ENCODE measurements at regions not wholly inside any gene's neighbourhood (a gene's known extent, or its start where the extent isn't known, plus 50 kb on each side); places are given as distances from the start of the nearest gene placed in this dataset.

- H3K27ac ChIP-seq, result no peak overlapping the region
- ATAC-seq (ENCODE audit: insufficient number of reproducible peaks, low FRiP score, low read depth), result no peak
- no peaks in the 10 kb centered on the region for H3K9me3 ChIP-seq
- no peaks in the 10 kb centered on the region for H3K27me3 ChIP-seq (replicated peaks; ENCODE audit: insufficient read depth)
- no peaks in the 10 kb centered on the region for H3K36me3 ChIP-seq
- TF ChIP-seq, protein P1, sequence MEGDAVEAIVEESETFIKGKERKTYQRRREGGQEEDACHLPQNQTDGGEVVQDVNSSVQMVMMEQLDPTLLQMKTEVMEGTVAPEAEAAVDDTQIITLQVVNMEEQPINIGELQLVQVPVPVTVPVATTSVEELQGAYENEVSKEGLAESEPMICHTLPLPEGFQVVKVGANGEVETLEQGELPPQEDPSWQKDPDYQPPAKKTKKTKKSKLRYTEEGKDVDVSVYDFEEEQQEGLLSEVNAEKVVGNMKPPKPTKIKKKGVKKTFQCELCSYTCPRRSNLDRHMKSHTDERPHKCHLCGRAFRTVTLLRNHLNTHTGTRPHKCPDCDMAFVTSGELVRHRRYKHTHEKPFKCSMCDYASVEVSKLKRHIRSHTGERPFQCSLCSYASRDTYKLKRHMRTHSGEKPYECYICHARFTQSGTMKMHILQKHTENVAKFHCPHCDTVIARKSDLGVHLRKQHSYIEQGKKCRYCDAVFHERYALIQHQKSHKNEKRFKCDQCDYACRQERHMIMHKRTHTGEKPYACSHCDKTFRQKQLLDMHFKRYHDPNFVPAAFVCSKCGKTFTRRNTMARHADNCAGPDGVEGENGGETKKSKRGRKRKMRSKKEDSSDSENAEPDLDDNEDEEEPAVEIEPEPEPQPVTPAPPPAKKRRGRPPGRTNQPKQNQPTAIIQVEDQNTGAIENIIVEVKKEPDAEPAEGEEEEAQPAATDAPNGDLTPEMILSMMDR (IDR thresholded peaks at IDR 0.05), result no peak
- no peak for DNase-seq (ENCODE audit: low spot score)
- no peaks in the 10 kb centered on the region for H3K4me1 ChIP-seq (ENCODE audit: control insufficient read depth in 1 of 2, low read depth in 2 of 2)
- H3K4me3 ChIP-seq, result no peak overlapping the region
These were observed 501.5 kb upstream of the HS3ST5 start for GRCh38 chr6:114844359-114844758.

GRCh38 chr6:114839019-114839418 is 496.2 kb upstream of the HS3ST5 start:
- Histone ChIP-seq H3K4me3 (no peak overlapping the region), H3K27me3 (replicated peaks; ENCODE audit: insufficient read depth) (no peaks in the 10 kb centered on the region), H3K27ac (no peak overlapping the region), H3K4me1 (ENCODE audit: control insufficient read depth in 1 of 2, low read depth in 2 of 2) (no peaks in the 10 kb centered on the region), H3K36me3 (no peaks in the 10 kb centered on the region), H3K9me3 (no peaks in the 10 kb centered on the region)
- TF ChIP-seq, protein P1 (IDR thresholded peaks at IDR 0.05), result no peak
- ATAC-seq (ENCODE audit: insufficient number of reproducible peaks, low FRiP score, low read depth) (no peak), DNase-seq (ENCODE audit: low spot score) (no peak)

- Histone ChIP-seq H3K4me1 (ENCODE audit: control insufficient read depth in 1 of 2, low read depth in 2 of 2) (no peaks in the 10 kb centered on the region), H3K27ac (no peak overlapping the region), H3K4me3 (no peak overlapping the region), H3K9me3 (no peaks in the 10 kb centered on the region), H3K36me3 (no peaks in the 10 kb centered on the region), H3K27me3 (replicated peaks; ENCODE audit: insufficient read depth) (no peaks in the 10 kb centered on the region)
- ATAC-seq (ENCODE audit: insufficient number of reproducible peaks, low FRiP score, low read depth) (no peak), DNase-seq (ENCODE audit: low spot score) (no peak)
- TF ChIP-seq, protein P1 (IDR thresholded peaks at IDR 0.05), result no peak
These were observed 490.4 kb upstream of the HS3ST5 start for GRCh38 chr6:114833211-114833610.

- no peak overlapping the region for H3K27ac ChIP-seq
- no peaks in the 10 kb centered on the region for H3K9me3 ChIP-seq
- no peak overlapping the region for H3K4me3 ChIP-seq
- no peak for DNase-seq (ENCODE audit: low spot score)
- no peaks in the 10 kb centered on the region for H3K4me1 ChIP-seq (ENCODE audit: control insufficient read depth in 1 of 2, low read depth in 2 of 2)
- no peaks in the 10 kb centered on the region for H3K27me3 ChIP-seq (replicated peaks; ENCODE audit: insufficient read depth)
- H3K36me3 ChIP-seq, result no peaks in the 10 kb centered on the region
- TF ChIP-seq, protein P1 (IDR thresholded peaks at IDR 0.05), result no peak
- ATAC-seq (ENCODE audit: insufficient number of reproducible peaks, low FRiP score, low read depth), result no peak
These were observed 487.7 kb upstream of the HS3ST5 start for GRCh38 chr6:114830515-114830914.

DNA sequence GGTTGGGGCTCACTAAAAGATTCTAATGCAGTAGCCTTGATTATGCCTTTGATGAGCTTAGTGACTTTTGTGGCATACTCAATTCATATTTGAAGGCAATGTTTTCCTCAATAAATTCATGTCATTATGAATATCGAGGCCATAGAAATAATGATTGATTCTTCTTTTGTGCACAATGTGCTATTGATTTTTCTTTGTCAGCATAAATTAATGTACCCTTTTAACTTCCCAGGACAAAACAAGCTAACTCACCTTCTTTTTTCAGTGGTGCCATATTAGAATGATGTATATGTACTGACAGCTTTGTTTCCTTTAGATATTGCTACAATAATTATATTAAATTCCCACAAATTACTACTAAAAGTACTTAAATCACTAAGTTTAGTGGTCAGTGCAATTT is 484.3 kb upstream of the HS3ST5 start:
- ATAC-seq (ENCODE audit: insufficient number of reproducible peaks, low FRiP score, low read depth), result no peak
- Histone ChIP-seq H3K4me1 (ENCODE audit: control insufficient read depth in 1 of 2, low read depth in 2 of 2) (no peaks in the 10 kb centered on the region), H3K4me3 (no peak overlapping the region), H3K27me3 (replicated peaks; ENCODE audit: insufficient read depth) (no peaks in the 10 kb centered on the region), H3K36me3 (no peaks in the 10 kb centered on the region), H3K9me3 (no peaks in the 10 kb centered on the region), H3K27ac (no peak overlapping the region)
- no peak for DNase-seq (ENCODE audit: low spot score)
- TF ChIP-seq, protein P1 (IDR thresholded peaks at IDR 0.05), result no peak

Measured in thoracic aorta (tissue), 2 donors.